ENCODE measurements at regions not wholly inside any gene's neighbourhood (a gene's known extent, or its start where the extent isn't known, plus 50 kb on each side); places are given as distances from the start of the nearest gene placed in this dataset.
A peak's percentile ranks its signal among the peaks of the same experiment; 100 is the strongest.

- no peak for ATAC-seq
- peak overlapping the region; percentile 4 for H3K4me3 Mint-ChIP-seq
- H3K27me3 Mint-ChIP-seq (ENCODE audit: low read depth in 2 of 2), result peaks cover 0 to 5% of the 10 kb centered on the region in 2 donors
- no peaks in the 10 kb centered on the region for H3K9me3 ChIP-seq (ENCODE audit: control insufficient read depth, insufficient read depth, low read length)
- no peaks in the 10 kb centered on the region for H3K36me3 ChIP-seq (ENCODE audit: control insufficient read depth, insufficient read depth, low read length)
- peaks cover 0 to 8% of the 10 kb centered on the region in 2 donors for H3K9me3 Mint-ChIP-seq
- H3K36me3 Mint-ChIP-seq, result no peaks in the 10 kb centered on the region
- H3K4me1 ChIP-seq (ENCODE audit: control insufficient read depth, insufficient read depth, low read length), result peaks cover 6% of the 10 kb centered on the region
- WGBS (ENCODE audit: insufficient coverage), result 89% methylated on average over 5 of the region's 5 CpGs
- intact Hi-C loops (cut with micrococcal nuclease), result no loop called here
- H3K27ac ChIP-seq (ENCODE audit: low read length), result no peak overlapping the region
- H3K4me3 ChIP-seq (ENCODE audit: low read length), result no peak overlapping the region
- H3K27me3 ChIP-seq (ENCODE audit: control insufficient read depth, insufficient read depth, low read length), result no peaks in the 10 kb centered on the region
- H3K4me1 Mint-ChIP-seq, result peaks cover 14 to 22% of the 10 kb centered on the region in 2 donors
- no peak for TF ChIP-seq CTCF (IDR thresholded peaks at IDR 0.05)
- H3K27ac Mint-ChIP-seq, result no peak overlapping the region
- no peak for DNase-seq
Measured at GRCh38 chr11:92768121-92768840, 201.2 kb upstream of the MTNR1B start.

DNA sequence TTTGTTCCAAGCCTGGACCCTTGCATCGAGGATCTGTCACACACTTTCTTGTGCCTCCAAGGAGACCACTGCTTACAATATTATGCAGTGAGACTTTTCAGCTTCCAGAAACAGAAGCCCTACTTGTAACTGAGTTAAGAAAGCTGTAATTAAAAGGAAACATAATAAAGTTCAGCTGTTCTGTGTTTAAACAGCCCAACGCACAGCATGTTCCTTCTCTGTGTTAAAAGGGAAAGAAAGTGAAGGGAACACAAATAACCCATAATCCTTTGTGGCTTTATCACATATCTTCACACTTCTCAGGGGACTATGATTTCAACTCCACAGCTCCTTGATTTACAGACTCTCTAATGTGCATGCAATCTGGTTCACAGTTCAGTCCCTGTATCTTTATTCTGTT, 200.3 kb upstream of the MTNR1B start:
- Histone ChIP-seq H3K27ac (ENCODE audit: low read length) (no peak overlapping the region), H3K4me3 (ENCODE audit: low read length) (no peak overlapping the region), H3K27me3 (ENCODE audit: control insufficient read depth, insufficient read depth, low read length) (no peaks in the 10 kb centered on the region), H3K9me3 (ENCODE audit: control insufficient read depth, insufficient read depth, low read length) (no peaks in the 10 kb centered on the region), H3K36me3 (ENCODE audit: control insufficient read depth, insufficient read depth, low read length) (no peaks in the 10 kb centered on the region), H3K4me1 (ENCODE audit: control insufficient read depth, insufficient read depth, low read length) (peaks cover 6% of the 10 kb centered on the region)
- 64% methylated on average over 2 of the region's 2 CpGs for WGBS (ENCODE audit: insufficient coverage)
- DNase-seq, result no peak
- ATAC-seq, result no peak
- Mint-ChIP-seq H3K36me3 (no peaks in the 10 kb centered on the region), H3K9me3 (peaks cover 0 to 7% of the 10 kb centered on the region in 2 donors), H3K27ac (no peak overlapping the region), H3K4me3 (no peak overlapping the region), H3K27me3 (ENCODE audit: low read depth in 2 of 2) (peaks cover 0 to 3% of the 10 kb centered on the region in 2 donors), H3K4me1 (peaks cover 14 to 22% of the 10 kb centered on the region in 2 donors)
- TF ChIP-seq CTCF (IDR thresholded peaks at IDR 0.05), result no peak
- intact Hi-C loops (cut with micrococcal nuclease), result no loop called here

GRCh38 chr11:92770419-92770818, 199.0 kb upstream of the MTNR1B start:
- 81% methylated on average over 7 of the region's 7 CpGs for WGBS (ENCODE audit: insufficient coverage)
- intact Hi-C loops (cut with micrococcal nuclease), result no loop called here
- no peak overlapping the region for H3K4me3 ChIP-seq (ENCODE audit: low read length)
- H3K4me1 Mint-ChIP-seq, result peaks cover 14 to 21% of the 10 kb centered on the region in 2 donors
- H3K27me3 ChIP-seq (ENCODE audit: control insufficient read depth, insufficient read depth, low read length), result no peaks in the 10 kb centered on the region
- DNase-seq (no peak), ATAC-seq (no peak)
- H3K27me3 Mint-ChIP-seq (ENCODE audit: low read depth in 2 of 2), result no peaks in the 10 kb centered on the region
- H3K27ac ChIP-seq (ENCODE audit: low read length), result no peak overlapping the region
- H3K4me1 ChIP-seq (ENCODE audit: control insufficient read depth, insufficient read depth, low read length), result peaks cover 6% of the 10 kb centered on the region
- TF ChIP-seq CTCF (IDR thresholded peaks at IDR 0.05), result no peak
- H3K36me3 Mint-ChIP-seq, result no peaks in the 10 kb centered on the region
- H3K9me3 ChIP-seq (ENCODE audit: control insufficient read depth, insufficient read depth, low read length), result no peaks in the 10 kb centered on the region
- peaks cover 0 to 5% of the 10 kb centered on the region in 2 donors for H3K9me3 Mint-ChIP-seq
- no peaks in the 10 kb centered on the region for H3K36me3 ChIP-seq (ENCODE audit: control insufficient read depth, insufficient read depth, low read length)
- H3K4me3 Mint-ChIP-seq, result no peak overlapping the region
- H3K27ac Mint-ChIP-seq, result no peak overlapping the region

GRCh38 chr11:92770981-92771380, 198.5 kb upstream of the MTNR1B start:
- TF ChIP-seq CTCF (IDR thresholded peaks at IDR 0.05), result no peak
- H3K27me3 Mint-ChIP-seq (ENCODE audit: low read depth in 2 of 2), result no peaks in the 10 kb centered on the region
- H3K36me3 Mint-ChIP-seq, result no peaks in the 10 kb centered on the region
- intact Hi-C loops (cut with micrococcal nuclease), result no loop called here
- no peak overlapping the region for H3K4me3 ChIP-seq (ENCODE audit: low read length)
- no peaks in the 10 kb centered on the region for H3K9me3 ChIP-seq (ENCODE audit: control insufficient read depth, insufficient read depth, low read length)
- peaks cover 0 to 5% of the 10 kb centered on the region in 2 donors for H3K9me3 Mint-ChIP-seq
- H3K27ac Mint-ChIP-seq, result no peak overlapping the region
- H3K4me1 ChIP-seq (ENCODE audit: control insufficient read depth, insufficient read depth, low read length), result peaks cover 4% of the 10 kb centered on the region
- peaks cover 8 to 15% of the 10 kb centered on the region in 2 donors for H3K4me1 Mint-ChIP-seq
- H3K27ac ChIP-seq (ENCODE audit: low read length), result no peak overlapping the region
- H3K27me3 ChIP-seq (ENCODE audit: control insufficient read depth, insufficient read depth, low read length), result no peaks in the 10 kb centered on the region
- WGBS (ENCODE audit: insufficient coverage), result 14% methylated on average over 9 of the region's 9 CpGs
- ATAC-seq (no peak), DNase-seq (no peak)
- no peaks in the 10 kb centered on the region for H3K36me3 ChIP-seq (ENCODE audit: control insufficient read depth, insufficient read depth, low read length)
- no peak overlapping the region for H3K4me3 Mint-ChIP-seq
